Gastroesophageal sphincter (tissue), 3 donors: ENCODE measurements at regions not wholly inside any gene's neighbourhood (a gene's known extent, or its start where the extent isn't known, plus 50 kb on each side); places are given as distances from the start of the nearest gene placed in this dataset.

ENCODE experiments used
- EP300 ChIP-seq: sonication (generic); formaldehyde crosslinking; IDR thresholded peaks from one replicate; pipeline ENCODE4 v1.6.1; 2017; ENCODE audit warnings: antibody characterized with exemption, mild to moderate bottlenecking
- POLR2A ChIP-seq, 2 donors: fragments of 450-650 bp; IDR thresholded peaks; one replicate each; pipeline ENCODE4 v1.6.1; 2017; ENCODE audit warnings: antibody characterized with exemption in 2 of 2, mild to moderate bottlenecking in 2 of 2, moderate library complexity in 1 of 2
- POLR2AphosphoS5 ChIP-seq: sonication (generic); formaldehyde crosslinking; IDR thresholded peaks from one replicate; pipeline ENCODE4 v1.6.1; 2017; ENCODE audit warnings: antibody characterized with exemption
- TF ChIP-seq, protein P1 (sequence below), 4 experiments: fragments of 200-600 bp in 2 of 4; fragments of 450-650 bp in 2 of 4; sonication (generic) in 1 of 4; IDR thresholded peaks; one replicate each; pipeline ENCODE4 v1.5.1; 2017 to 2019; ENCODE audit warnings: antibody characterized with exemption in 4 of 4, mild to moderate bottlenecking in 2 of 4, moderate library complexity in 2 of 4

DNA sequence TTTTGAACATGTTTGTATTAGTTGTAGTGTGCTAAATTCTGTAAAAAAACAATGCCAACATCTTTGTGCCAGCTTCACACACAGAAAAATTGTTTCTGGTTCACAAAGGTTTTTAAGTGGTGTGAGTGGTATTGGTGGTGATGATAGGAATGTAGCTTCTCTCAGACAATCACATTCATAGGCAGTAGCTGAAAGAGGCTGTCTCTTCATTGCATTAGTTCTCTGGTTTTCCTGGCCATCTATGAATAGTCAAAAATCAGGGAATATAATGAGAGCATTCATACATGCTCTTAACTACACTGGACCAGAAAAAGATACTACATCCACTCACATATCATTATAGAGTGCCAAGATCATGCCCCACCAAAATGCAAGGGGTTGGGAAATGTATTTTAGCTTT, 433.5 kb downstream of the FLRT2 start:
- TF ChIP-seq EP300 (no peak), POLR2A (IDR thresholded peaks at IDR 0.05) (no peak), POLR2AphosphoS5 (no peak)
- TF ChIP-seq, protein P1, sequence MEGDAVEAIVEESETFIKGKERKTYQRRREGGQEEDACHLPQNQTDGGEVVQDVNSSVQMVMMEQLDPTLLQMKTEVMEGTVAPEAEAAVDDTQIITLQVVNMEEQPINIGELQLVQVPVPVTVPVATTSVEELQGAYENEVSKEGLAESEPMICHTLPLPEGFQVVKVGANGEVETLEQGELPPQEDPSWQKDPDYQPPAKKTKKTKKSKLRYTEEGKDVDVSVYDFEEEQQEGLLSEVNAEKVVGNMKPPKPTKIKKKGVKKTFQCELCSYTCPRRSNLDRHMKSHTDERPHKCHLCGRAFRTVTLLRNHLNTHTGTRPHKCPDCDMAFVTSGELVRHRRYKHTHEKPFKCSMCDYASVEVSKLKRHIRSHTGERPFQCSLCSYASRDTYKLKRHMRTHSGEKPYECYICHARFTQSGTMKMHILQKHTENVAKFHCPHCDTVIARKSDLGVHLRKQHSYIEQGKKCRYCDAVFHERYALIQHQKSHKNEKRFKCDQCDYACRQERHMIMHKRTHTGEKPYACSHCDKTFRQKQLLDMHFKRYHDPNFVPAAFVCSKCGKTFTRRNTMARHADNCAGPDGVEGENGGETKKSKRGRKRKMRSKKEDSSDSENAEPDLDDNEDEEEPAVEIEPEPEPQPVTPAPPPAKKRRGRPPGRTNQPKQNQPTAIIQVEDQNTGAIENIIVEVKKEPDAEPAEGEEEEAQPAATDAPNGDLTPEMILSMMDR (IDR thresholded peaks at IDR 0.05): no peak
